ENCODE measurements at regions not wholly inside any gene's neighbourhood (a gene's known extent, or its start where the extent isn't known, plus 50 kb on each side); places are given as distances from the start of the nearest gene placed in this dataset.

- TF ChIP-seq CTCF (IDR thresholded peaks at IDR 0.05) (no peak), POLR2A (IDR thresholded peaks at IDR 0.05) (no peak), POLR2AphosphoS5 (IDR thresholded peaks at IDR 0.05) (no peak)
Observed at GRCh38 chr12:85530456-85530855, 250.4 kb downstream of the ALX1 start.

Data from suprapubic skin (tissue), 4 donors.